NCI-H1105 treated with DMSO at 0.1 percent for 48 hours (cell line): ENCODE measurements at regions not wholly inside any gene's neighbourhood (a gene's known extent, or its start where the extent isn't known, plus 50 kb on each side); places are given as distances from the start of the nearest gene placed in this dataset.
"Not testable (repeated sequence)": the region's sequence is repeated elsewhere in the genome, so short reads cannot be mapped to it uniquely, and the experiment has no call there.

Experiments used
- DNase-seq: peaks from one replicate; lab custom pipeline; 2025; lab: John Stamatoyannopoulos, UW

DNA sequence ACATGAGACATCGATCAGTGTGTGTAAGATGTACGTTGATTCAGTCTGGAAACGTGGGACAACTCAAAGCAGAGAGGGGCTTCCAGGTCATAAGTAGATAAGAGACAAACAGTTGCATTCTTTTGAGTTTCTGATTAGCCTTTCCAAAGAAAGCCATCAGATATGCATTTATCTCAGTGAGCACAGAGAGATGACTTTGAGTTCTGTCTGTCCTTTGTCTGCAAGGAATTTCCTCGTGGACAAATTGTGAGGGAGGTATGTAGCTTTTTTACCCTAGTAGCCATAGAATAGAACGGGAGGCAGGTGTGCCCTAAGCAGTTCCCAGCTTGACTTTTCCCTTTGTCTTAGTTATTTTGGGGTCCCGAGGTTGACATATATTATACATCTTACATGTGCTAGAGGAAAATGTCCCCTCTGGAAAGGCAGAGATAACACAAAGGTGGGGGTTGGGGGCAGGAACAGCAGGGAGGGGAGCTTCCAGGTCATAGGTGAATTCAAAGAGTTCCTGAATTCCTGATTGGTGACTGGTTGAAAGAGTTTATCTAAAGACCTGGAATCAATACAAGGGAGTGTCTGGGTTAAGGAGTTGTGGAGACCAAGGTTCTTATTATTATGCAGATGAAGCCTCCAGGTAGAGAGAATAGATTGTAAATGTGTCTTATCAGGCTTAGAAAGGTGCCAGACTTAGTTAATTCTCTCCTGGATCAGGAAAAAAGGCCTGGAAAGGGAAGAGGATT lies 237.0 kb downstream of the NFATC2 start:
- DNase-seq: no peak

DNA sequence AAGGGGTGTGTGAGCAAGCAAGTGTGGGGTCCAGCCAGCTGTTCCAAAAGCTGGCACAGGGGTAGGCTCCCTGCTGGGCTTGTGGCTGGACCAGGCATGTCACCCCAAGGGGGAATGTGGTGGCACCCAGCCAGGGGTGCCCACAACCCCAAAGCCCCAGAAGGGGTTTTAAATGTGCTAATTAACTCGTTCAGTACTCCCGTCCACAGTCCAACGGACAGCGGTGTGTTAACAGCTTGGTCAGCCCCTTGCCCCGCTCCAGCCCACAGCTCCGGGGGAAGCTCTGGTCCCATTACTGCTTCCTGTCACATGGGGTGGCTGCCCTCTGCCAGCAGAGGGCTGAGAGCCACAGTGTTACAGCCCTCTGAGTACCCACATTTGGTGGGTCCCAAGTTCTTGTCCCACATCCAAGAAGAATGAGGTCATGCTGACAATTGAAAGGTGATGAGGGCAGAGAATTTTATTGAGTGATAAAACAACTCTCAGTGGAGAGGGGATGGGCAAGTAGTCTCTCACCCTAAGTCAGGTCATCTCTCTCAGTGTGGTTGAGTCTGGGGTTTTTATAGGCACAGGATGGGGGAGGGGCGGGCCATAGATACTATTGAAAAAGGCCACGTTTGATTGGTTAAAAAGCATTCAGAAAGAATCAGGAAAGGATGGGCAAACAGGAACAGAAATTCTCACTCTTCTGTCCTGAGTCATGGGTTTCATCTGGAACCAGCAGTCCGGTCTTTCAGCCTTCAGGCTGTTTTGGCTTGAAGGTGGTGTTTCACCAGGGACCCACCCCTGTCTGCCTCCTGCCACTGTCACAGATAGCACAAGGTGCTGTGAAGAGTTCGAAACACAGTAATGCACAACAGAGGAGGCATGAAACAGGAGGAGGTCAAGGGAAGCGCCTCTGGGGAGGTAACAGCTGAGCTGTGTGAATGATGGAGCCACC lies 238.5 kb downstream of the NFATC2 start:
- DNase-seq: no peak

DNA sequence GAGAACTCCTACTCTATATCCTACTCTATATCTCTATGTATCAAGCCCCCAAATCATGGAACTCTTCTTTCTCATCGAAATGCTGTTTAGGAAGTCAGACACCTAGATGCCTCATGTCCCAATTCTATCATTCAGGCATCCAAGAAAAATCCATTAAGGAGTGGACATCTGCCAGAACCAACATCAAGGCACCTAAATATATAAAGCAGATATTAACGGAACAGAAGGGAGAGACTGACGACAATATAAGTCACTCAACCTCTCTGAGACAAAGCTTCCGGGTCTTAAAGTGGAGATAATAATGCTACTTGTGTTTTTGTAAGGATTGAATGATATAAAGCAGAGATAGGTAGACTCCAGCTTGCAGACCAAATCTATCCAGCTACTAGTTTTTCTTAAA lies 241.5 kb downstream of the NFATC2 start:
- DNase-seq: no peak

GRCh38 chr20:51300104-51300503 lies 242.4 kb downstream of the NFATC2 start:
- DNase-seq: no peak

GRCh38 chr20:51299413-51299812 lies 243.1 kb downstream of the NFATC2 start:
- DNase-seq: no peak

GRCh38 chr20:51298141-51298749 lies 244.3 kb downstream of the NFATC2 start:
- DNase-seq: no peak

- DNase-seq: no peak
Measured at GRCh38 chr20:51287628-51288413, 254.7 kb downstream of the NFATC2 start.

DNA sequence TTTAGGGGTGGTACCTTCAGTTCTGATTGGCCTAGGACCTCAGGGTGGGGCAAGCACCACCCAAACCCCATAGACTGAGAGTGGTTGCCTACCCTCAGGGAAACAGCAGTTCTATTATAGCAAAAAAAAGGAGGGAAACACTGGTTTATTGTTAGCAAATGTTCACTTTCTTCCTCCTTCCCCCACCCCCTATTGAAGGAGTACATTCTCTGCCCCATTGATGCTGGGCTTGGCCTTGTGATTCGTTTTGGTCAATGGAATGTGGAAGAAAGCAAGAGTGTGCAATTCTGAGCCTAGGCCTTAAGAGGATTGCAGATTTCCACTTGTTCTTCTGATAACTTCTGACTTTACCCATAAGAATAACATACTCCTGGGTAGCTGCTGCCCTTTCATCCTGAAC lies 255.8 kb downstream of the NFATC2 start:
- DNase-seq: no peak

DNA sequence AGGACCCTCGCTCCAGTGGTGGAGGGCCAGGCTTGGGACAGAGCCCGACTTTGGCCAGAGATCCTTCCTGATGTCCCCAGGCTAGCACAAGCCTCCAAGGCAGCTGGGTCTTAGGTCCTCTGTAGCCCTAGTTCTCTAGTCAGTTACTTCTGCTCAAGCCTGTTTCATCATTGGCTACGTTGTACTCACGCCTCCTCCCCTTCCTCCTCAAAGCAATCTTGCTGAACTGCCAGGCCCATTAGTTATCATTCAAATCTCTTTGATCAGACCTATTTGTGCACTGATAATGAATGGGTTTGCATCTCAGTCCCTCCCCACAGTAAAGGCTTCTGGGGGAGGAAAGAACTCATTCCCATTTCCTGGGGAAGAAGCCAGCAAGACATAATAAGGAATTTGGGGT lies 256.8 kb downstream of the NFATC2 start:
- DNase-seq: no peak

GRCh38 chr20:51284871-51285270 lies 257.6 kb downstream of the NFATC2 start:
- no peak for DNase-seq

DNA sequence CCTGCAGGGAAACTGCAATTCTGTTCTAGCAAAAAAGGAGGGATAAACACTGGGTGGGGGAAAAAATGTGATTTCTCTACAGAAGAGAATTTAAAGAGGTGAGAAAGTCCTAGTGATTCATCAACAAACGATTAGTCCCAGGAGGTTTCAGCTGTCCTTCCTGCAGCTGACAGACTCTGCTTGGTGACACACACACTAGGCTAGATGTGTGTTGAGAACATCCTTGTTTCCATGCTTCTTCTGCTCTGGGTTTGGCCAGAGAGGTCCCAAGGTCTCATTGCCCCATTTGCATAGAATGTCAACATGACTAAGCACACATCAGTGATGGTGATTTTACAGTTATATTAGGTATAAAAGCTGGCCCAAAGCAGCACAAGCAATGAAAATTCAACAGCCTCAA lies 258.3 kb downstream of the NFATC2 start:
- DNase-seq: no peak

DNA sequence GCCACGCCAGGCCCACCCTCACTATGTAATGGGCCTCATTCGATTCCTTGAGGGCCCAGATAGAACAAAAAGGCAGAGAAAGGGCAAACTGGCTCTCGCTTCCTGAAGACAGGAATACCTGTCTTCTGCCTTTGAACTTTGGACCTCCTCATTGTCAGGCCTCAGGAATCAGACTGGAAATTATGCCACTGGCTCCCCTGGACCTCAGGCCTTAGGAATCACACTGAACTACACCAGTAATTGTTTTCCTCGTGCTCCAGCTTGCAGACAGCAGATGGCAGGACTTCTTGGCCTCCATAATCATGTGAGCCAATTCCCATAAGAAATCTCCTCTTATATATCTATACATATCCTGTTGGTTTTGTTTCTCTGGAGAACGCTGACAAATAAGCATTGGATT lies 258.6 kb upstream of the KCNG1 start:
- DNase-seq: no peak

GRCh38 chr20:51280047-51280446 lies 257.1 kb upstream of the KCNG1 start:
- DNase-seq: no peak

GRCh38 chr20:51277961-51278360 lies 255.1 kb upstream of the KCNG1 start:
- no peak for DNase-seq

DNA sequence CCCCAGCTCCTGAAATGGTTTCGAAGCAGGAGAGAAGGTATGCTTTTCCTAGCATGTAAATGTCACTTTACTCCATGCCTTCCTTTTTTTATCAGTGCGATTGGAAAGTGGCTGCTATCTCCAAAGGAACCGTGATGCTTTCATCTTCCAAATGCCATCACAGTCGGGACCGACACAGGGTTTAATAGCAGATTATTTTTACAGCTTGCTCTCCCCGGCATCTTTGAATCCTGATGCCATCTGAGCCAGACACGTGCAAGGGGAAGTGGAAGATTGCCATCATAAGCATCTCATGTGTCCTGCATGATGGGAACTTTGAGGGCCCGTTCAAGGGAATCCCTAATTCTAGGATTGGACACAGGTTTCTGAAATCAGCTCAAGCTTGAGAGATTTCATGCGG lies 253.4 kb upstream of the KCNG1 start:
- no peak for DNase-seq

DNA sequence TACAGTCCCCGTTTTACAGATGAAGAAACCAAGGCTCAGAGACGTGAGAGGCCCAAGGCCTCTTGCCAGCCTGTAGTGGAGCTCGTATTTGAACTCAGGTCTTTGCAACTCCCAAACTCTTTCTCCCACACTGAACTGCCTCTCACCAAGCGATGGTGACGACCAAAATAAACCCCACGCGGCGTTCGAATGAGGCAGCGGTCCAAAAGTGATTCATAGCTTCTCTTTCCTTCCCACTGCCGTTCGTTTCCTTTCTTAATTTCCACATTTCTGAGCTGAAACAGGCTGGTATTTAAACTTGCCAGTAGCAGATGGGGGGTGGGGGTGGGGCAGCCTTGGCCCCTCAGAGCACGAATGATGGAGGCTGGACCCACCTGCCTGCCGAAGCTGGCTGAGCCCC lies 252.9 kb upstream of the KCNG1 start:
- DNase-seq: no peak

- no peak for DNase-seq
Measured at GRCh38 chr20:51275181-51275580, 252.3 kb upstream of the KCNG1 start.

- peak; percentile 23 for DNase-seq
Measured at GRCh38 chr20:51272401-51272800, 249.5 kb upstream of the KCNG1 start.

- DNase-seq: no peak
Measured at GRCh38 chr20:51271931-51272330, 249.0 kb upstream of the KCNG1 start.

DNA sequence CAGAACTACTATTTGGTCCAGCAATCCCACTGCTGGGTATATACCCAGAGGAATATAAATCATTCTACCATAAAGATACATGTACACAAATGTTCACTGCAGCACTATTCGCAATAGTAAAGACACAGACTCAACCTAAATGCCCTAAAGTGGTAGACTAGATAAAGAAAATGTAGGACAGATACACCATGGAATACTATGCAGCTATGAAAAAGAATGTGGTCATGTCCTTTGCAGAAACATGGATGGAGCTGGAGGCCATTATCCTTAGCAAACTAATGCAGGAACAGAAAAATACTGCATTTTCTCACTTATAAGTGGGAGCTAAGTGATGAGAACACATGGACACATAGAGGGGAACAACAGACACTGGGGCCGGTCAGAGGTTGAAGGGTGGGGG lies 248.4 kb upstream of the KCNG1 start:
- DNase-seq: not testable (repeated sequence)

- DNase-seq: no peak
Measured at GRCh38 chr20:51269671-51270070, 246.8 kb upstream of the KCNG1 start.

GRCh38 chr20:51267679-51268078 lies 244.8 kb upstream of the KCNG1 start:
- DNase-seq: no peak
